Breast epithelium (tissue), 3 donors: ENCODE measurements at regions not wholly inside any gene's neighbourhood (a gene's known extent, or its start where the extent isn't known, plus 50 kb on each side); places are given as distances from the start of the nearest gene placed in this dataset.

Experiments used
- POLR2AphosphoS5 ChIP-seq, 3 donors: sonication (generic); formaldehyde crosslinking; IDR thresholded peaks; one replicate each; pipeline ENCODE4 v1.6.1; 2017; ENCODE audit warnings: antibody characterized with exemption in 3 of 3
- TF ChIP-seq, protein P1 (sequence below), 3 donors: fragments of 450-650 bp; IDR thresholded peaks; one replicate each; pipeline ENCODE4 v1.5.1; 2016 to 2017; ENCODE audit warnings: antibody characterized with exemption in 3 of 3, mild to moderate bottlenecking in 3 of 3, moderate library complexity in 3 of 3

DNA sequence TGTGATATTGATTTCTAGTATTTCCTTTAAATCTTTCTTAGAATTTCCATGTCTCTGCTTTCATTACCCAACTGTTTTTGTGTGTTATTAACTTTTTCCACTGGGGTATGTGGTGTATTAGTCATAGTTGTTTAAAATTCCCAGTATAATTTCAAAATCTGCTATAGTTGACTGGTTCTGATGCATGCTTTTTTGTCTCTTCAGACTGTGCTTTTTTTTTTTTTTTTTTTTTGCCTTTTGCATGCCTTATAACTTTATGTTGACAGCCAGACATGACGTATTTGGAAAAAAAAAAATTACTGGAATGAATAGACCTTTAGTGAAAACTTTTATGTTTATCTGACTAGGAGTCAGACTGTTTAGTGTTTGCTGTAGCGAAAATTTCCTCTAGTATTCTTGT lies 580.4 kb downstream of the ANKRD50 start:
- no peak for TF ChIP-seq POLR2AphosphoS5 (IDR thresholded peaks at IDR 0.05)
- TF ChIP-seq, protein P1, sequence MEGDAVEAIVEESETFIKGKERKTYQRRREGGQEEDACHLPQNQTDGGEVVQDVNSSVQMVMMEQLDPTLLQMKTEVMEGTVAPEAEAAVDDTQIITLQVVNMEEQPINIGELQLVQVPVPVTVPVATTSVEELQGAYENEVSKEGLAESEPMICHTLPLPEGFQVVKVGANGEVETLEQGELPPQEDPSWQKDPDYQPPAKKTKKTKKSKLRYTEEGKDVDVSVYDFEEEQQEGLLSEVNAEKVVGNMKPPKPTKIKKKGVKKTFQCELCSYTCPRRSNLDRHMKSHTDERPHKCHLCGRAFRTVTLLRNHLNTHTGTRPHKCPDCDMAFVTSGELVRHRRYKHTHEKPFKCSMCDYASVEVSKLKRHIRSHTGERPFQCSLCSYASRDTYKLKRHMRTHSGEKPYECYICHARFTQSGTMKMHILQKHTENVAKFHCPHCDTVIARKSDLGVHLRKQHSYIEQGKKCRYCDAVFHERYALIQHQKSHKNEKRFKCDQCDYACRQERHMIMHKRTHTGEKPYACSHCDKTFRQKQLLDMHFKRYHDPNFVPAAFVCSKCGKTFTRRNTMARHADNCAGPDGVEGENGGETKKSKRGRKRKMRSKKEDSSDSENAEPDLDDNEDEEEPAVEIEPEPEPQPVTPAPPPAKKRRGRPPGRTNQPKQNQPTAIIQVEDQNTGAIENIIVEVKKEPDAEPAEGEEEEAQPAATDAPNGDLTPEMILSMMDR (IDR thresholded peaks at IDR 0.05), result no peak
